OCI-LY3 (cell line): ENCODE measurements at regions not wholly inside any gene's neighbourhood (a gene's known extent, or its start where the extent isn't known, plus 50 kb on each side); places are given as distances from the start of the nearest gene placed in this dataset.

Experiments used
- EZH2phosphoT487 ChIP-seq: fragments of 200-600 bp; shearing (Covaris generic); IDR thresholded peaks from 2 replicates; pipeline ENCODE4 v1.6.1; 2018; ENCODE audit warnings: antibody characterized with exemption, mixed run types, low read depth
- TF ChIP-seq, protein P1 (sequence below): fragments of 200-600, 300-600 bp; sonication (generic); IDR thresholded peaks from 2 replicates; pipeline ENCODE4 v1.5.1; 2014; ENCODE audit warnings: antibody characterized with exemption, low read length, low read depth

DNA sequence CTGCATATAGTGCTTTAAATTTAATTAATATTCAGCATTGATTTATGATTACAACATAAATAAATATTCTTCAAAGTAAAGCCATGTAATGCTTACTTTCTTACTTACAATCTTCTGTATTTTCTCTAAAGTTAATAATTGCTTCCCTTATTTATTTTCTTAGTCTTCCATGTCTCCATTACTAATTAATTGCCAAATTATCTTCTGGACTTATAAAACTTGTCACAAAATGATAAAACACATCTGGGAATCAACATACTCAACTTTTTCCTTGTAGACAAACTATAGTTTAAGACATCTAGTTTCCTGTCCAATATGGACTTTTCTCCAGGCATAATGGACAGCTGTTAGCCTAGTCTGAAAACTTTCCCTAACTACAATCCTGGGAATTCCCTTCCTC lies 466.6 kb downstream of the FLRT2 start:
- TF ChIP-seq, protein P1, sequence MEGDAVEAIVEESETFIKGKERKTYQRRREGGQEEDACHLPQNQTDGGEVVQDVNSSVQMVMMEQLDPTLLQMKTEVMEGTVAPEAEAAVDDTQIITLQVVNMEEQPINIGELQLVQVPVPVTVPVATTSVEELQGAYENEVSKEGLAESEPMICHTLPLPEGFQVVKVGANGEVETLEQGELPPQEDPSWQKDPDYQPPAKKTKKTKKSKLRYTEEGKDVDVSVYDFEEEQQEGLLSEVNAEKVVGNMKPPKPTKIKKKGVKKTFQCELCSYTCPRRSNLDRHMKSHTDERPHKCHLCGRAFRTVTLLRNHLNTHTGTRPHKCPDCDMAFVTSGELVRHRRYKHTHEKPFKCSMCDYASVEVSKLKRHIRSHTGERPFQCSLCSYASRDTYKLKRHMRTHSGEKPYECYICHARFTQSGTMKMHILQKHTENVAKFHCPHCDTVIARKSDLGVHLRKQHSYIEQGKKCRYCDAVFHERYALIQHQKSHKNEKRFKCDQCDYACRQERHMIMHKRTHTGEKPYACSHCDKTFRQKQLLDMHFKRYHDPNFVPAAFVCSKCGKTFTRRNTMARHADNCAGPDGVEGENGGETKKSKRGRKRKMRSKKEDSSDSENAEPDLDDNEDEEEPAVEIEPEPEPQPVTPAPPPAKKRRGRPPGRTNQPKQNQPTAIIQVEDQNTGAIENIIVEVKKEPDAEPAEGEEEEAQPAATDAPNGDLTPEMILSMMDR = no peak
- no peak for TF ChIP-seq EZH2phosphoT487
